ENCODE measurements at regions not wholly inside any gene's neighbourhood (a gene's known extent, or its start where the extent isn't known, plus 50 kb on each side); places are given as distances from the start of the nearest gene placed in this dataset.

DNA sequence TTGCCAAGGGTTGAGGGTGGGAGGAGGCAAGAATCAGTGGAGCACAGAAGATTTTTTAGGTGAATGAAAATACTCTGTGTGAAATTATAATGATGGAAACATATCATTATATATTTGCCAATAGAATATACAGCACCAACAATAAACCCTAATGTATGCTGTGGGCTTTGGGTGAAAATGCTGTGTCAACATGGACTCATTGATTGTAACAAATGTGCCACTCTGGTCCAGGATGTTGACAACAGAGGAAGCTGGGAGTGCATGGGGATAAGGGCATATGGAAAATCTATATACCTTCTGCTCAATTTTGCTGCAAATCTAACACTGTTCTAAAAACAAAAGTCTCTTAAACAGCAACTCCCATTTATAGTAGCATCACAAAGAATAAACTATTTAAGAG lies 114.3 kb downstream of the LYZL1 start:
- no peak for DNase-seq

DNA sequence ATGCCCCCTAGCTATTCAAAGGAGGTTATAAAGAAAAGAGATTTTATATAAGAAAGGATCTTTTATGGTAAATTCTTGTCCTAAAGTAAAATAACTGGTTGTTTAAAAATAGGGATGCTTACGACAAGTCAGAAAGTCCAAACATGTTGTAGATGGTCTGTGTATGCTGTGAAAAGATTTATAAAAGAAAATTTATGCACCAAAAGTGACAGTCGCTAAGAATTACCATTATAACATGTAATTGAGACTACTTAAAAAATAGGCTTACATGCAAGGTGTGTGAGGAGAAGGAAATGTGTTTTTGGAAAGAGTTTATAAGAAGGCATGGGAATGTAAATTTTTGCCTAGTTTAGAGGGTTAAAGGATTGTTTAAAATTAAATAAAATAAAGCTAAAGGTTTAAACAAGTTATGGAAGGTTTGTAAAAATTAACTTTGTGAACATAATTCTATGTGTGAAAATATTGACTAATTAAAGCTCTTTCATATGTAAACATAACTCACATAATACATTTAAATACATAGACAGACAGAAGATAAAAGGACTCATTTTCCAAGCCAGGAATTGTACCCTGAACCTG lies 118.5 kb downstream of the LYZL1 start:
- no peak for DNase-seq
